B cell (primary cell): ENCODE measurements at regions not wholly inside any gene's neighbourhood (a gene's known extent, or its start where the extent isn't known, plus 50 kb on each side); places are given as distances from the start of the nearest gene placed in this dataset.

Source experiments
- CTCF ChIP-seq: fragments of 200-600 bp; IDR thresholded peaks from one replicate; pipeline ENCODE4 v1.8.0; 2022; ENCODE audit warnings: antibody characterized with exemption, mild to moderate bottlenecking
- EZH2 ChIP-seq: IDR thresholded peaks from 2 replicates; pipeline ENCODE4 v1.6.1; 2012; ENCODE audit warnings: borderline replicate concordance, low read depth, mild to moderate bottlenecking, moderate library complexity, low read length; ENCODE audit not compliant: insufficient read depth, poor library complexity, severe bottlenecking

- TF ChIP-seq CTCF, result no peak
- no peak for TF ChIP-seq EZH2
Measured at GRCh38 chr1:60874718-60875117, 207.6 kb upstream of the NFIA start.
